ENCODE measurements at regions not wholly inside any gene's neighbourhood (a gene's known extent, or its start where the extent isn't known, plus 50 kb on each side); places are given as distances from the start of the nearest gene placed in this dataset.

DNA sequence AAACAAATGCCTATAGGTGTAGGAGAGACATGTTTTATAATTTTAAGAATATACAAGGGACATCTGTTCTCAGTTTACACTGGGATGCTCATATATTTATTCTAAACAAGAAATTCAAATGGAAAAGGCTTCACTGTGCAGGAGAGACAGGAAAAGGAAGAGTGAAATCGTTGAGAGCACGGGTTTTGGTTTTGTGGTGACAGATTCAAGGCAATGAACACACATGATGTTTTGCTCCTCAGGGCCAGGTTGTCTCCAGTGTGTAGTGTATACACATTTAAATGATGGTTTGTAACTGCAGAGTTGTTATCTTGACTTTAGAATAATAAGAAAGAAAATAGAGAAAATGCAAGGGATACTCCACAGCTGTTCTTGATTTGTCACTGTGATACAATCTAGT is 73.7 kb downstream of the S1PR1 start:
- ATAC-seq (ENCODE audit: low read depth) (no peak), DNase-seq (no peak)
- ChIA-PET CTCF (interaction anchor here (1.5 to 4.3 kb wide), 9 partner anchors 18 to 258 kb away, joined by 6 to 77 read pairs (median 12); no protein-coding TSS in a partner anchor), POLR2A (interaction anchor here (1.3 to 5.0 kb wide), 8 partner anchors 11 to 959 kb away, joined by 3 to 66 read pairs (median 15); partner anchors contain the start of genes CDC14A and S1PR1)
- Mint-ChIP-seq H3K36me3 (ENCODE audit: low read depth) (peaks cover 6% of the 10 kb centered on the region), H3K9me3 (no peaks in the 10 kb centered on the region), H3K4me3 (peak overlapping the region; percentile 82), H3K27me3 (no peaks in the 10 kb centered on the region), H3K4me1 (peaks cover 86% of the 10 kb centered on the region), H3K27ac (peak overlapping the region; percentile 94)
- intact Hi-C loops (cut with micrococcal nuclease): no loop called here
- TF ChIP-seq, protein P1, sequence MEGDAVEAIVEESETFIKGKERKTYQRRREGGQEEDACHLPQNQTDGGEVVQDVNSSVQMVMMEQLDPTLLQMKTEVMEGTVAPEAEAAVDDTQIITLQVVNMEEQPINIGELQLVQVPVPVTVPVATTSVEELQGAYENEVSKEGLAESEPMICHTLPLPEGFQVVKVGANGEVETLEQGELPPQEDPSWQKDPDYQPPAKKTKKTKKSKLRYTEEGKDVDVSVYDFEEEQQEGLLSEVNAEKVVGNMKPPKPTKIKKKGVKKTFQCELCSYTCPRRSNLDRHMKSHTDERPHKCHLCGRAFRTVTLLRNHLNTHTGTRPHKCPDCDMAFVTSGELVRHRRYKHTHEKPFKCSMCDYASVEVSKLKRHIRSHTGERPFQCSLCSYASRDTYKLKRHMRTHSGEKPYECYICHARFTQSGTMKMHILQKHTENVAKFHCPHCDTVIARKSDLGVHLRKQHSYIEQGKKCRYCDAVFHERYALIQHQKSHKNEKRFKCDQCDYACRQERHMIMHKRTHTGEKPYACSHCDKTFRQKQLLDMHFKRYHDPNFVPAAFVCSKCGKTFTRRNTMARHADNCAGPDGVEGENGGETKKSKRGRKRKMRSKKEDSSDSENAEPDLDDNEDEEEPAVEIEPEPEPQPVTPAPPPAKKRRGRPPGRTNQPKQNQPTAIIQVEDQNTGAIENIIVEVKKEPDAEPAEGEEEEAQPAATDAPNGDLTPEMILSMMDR (IDR thresholded peaks at IDR 0.05): no peak

DNA sequence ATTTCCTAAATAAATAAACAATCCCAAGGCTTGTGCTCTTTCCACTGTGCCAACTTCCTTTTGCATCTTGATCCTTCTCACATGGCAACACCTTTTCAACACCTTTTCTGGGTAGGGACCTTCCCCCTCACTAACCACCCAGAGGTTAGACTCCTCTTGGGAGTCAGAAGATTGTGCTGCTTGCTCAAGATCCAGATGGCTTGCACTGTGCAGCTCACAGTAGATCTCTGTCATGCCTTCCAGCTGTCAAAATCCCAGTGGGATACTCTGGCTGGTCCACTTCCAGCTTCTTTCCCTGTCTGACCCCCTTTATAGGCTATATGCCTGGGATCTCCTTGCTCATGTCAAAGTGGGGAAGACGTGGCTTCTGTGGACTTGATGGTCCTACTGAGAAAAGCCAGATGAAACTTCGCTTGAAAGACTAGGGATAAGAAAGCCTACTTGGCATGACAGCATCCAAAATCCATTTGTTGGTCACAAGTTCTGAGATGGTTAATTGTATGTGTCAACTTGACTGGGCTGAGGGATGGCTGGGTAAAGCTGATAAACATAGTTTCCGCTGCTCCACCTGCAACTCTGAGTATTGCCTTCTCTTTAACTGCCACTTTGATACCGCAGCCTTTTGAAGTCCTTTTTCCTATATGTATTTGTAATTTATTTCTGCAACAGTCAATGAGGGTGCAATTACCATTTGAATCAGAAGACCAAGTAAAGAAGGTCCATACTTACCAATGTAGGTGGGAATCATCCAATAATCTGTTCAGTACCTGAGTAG is 74.5 kb downstream of the S1PR1 start:
- H3K27me3 Mint-ChIP-seq: no peaks in the 10 kb centered on the region
- DNase-seq (no peak), ATAC-seq (ENCODE audit: low read depth) (no peak)
- H3K36me3 Mint-ChIP-seq (ENCODE audit: low read depth): peaks cover 3% of the 10 kb centered on the region
- H3K4me1 Mint-ChIP-seq: peaks cover 87% of the 10 kb centered on the region
- POLR2A ChIA-PET: interaction anchor here (1.3 to 5.0 kb wide), 2 partner anchors 10 to 18 kb away, joined by 3 to 66 read pairs; no protein-coding TSS in a partner anchor
- H3K4me3 Mint-ChIP-seq: no peak overlapping the region
- TF ChIP-seq, protein P1 (IDR thresholded peaks at IDR 0.05): no peak
- H3K9me3 Mint-ChIP-seq: no peaks in the 10 kb centered on the region
- intact Hi-C loops (cut with micrococcal nuclease): no loop called here
- CTCF ChIA-PET: interaction anchor here (1.1 to 4.3 kb wide), 4 partner anchors 19 to 125 kb away, joined by 3 to 77 read pairs (median 42); no protein-coding TSS in a partner anchor
- H3K27ac Mint-ChIP-seq: peak overlapping the region; percentile 62

DNA sequence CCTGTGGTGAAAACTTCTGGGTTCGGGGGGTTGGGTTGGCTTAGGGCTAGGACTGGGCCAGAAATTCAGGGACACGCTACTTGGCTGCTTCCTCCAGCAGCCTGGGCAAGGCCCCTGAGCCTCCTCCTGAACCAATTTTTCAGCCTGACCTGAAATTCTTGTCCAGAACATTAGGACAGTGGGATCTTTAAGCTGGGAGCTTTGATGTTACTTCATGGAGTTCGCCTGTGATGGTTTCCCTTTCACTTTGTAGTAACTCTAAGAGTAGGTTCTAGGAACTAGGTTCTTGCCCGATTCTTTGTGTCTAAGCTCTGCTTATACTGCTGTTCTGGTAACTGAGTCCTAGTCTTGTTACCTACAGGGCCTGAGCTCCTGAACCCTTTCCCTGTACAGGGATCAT is 75.3 kb downstream of the S1PR1 start:
- no peak overlapping the region for H3K4me3 Mint-ChIP-seq
- H3K4me1 Mint-ChIP-seq: peaks cover 82% of the 10 kb centered on the region
- H3K27me3 Mint-ChIP-seq: no peaks in the 10 kb centered on the region
- TF ChIP-seq, protein P1 (IDR thresholded peaks at IDR 0.05): no peak
- DNase-seq: no peak
- no peaks in the 10 kb centered on the region for H3K36me3 Mint-ChIP-seq (ENCODE audit: low read depth)
- no peaks in the 10 kb centered on the region for H3K9me3 Mint-ChIP-seq
- no peak for ATAC-seq (ENCODE audit: low read depth)
- H3K27ac Mint-ChIP-seq: no peak overlapping the region
- ChIA-PET CTCF (interaction anchor here (1.1 to 1.2 kb wide), 2 partner anchors 22 to 126 kb away, joined by 3 to 4 read pairs; no protein-coding TSS in a partner anchor), POLR2A (interaction anchor here (0.6 to 5.0 kb wide), 2 partner anchors 19 to 45 kb away, joined by 4 to 66 read pairs; no protein-coding TSS in a partner anchor)
- intact Hi-C loops (cut with micrococcal nuclease): no loop called here

DNA sequence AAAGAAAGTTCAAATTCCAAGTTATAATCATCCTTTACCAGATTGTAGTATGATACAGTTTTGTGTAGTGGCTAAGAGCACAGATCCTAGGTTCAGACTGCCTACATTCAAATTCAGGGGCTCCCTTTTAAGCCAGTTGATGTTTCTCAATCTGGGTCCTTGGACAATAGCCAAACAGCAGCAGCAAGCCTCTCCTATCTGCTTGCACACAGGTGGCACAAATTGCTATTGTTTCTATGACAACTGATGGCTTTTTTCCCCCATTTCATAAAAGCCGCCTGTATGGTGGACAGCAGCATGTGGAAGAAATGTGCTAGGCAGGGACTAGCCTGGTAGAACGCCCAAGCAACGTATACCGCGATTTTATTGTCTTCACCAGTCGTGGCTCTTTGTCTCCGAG is 76.5 kb downstream of the S1PR1 start:
- Mint-ChIP-seq H3K9me3 (no peaks in the 10 kb centered on the region), H3K36me3 (ENCODE audit: low read depth) (no peaks in the 10 kb centered on the region), H3K4me1 (peaks cover 70% of the 10 kb centered on the region), H3K27ac (no peak overlapping the region), H3K27me3 (no peaks in the 10 kb centered on the region), H3K4me3 (no peak overlapping the region)
- ChIA-PET POLR2A (interaction anchor here (2.0 to 5.0 kb wide), 2 partner anchors 10 to 20 kb away, joined by 5 to 66 read pairs; no protein-coding TSS in a partner anchor), CTCF (interaction anchor here (1.3 to 1.7 kb wide), 2 partner anchors 25 to 74 kb away, joined by 3 to 4 read pairs; no protein-coding TSS in a partner anchor)
- TF ChIP-seq, protein P1 (IDR thresholded peaks at IDR 0.05): no peak
- no peak for DNase-seq
- ATAC-seq (ENCODE audit: low read depth): no peak
- intact Hi-C loops (cut with micrococcal nuclease): no loop called here

DNA sequence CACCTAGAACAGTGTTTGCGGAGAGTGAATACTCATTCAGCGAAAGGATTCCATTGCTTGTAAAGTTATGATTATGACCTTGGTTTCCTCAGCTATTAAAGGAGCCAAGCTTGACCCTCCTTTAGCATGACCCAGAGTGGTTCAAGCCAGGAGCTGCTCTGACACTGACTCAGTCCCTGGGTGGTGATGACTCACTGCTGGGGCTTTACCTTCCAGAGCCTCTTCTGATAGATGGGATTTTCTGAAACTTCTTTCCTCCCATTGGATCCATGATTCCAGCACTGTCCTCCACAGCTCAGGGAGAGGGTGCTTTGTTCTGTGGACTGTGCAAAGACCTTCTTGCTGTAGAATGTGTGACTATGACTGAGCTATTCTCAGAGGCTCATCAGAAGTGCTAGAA is 77.4 kb downstream of the S1PR1 start:
- CTCF ChIA-PET: interaction anchor here (0.7 to 1.7 kb wide), 4 partner anchors 26 to 124 kb away, joined by 3 to 4 read pairs (median 3); no protein-coding TSS in a partner anchor
- no peaks in the 10 kb centered on the region for H3K9me3 Mint-ChIP-seq
- DNase-seq (no peak), ATAC-seq (ENCODE audit: low read depth) (peak; percentile 27)
- intact Hi-C loops (cut with micrococcal nuclease): no loop called here
- H3K4me3 Mint-ChIP-seq: no peak overlapping the region
- TF ChIP-seq, protein P1 (IDR thresholded peaks at IDR 0.05): no peak
- peak overlapping the region; percentile 59 for H3K27ac Mint-ChIP-seq
- POLR2A ChIA-PET: interaction anchor here (2.0 kb wide), 1 partner anchor 9 kb away, joined by 5 read pairs; no protein-coding TSS in a partner anchor
- H3K27me3 Mint-ChIP-seq: no peaks in the 10 kb centered on the region
- peaks cover 61% of the 10 kb centered on the region for H3K4me1 Mint-ChIP-seq
- no peaks in the 10 kb centered on the region for H3K36me3 Mint-ChIP-seq (ENCODE audit: low read depth)

All from activated B cell treated with CpG ODN at 0.5 μM for 24 hours (primary cell).